GM23338 (cell line): ENCODE measurements at regions not wholly inside any gene's neighbourhood (a gene's known extent, or its start where the extent isn't known, plus 50 kb on each side); places are given as distances from the start of the nearest gene placed in this dataset.

Source experiments
- CREB1 ChIP-seq: fragments of 250-450 bp; sonication (Bioruptor Pico); IDR thresholded peaks from 2 replicates; pipeline ENCODE4 v1.5.0; 2020; ENCODE audit warnings: low read depth, mild to moderate bottlenecking, moderate library complexity
- EZH2 ChIP-seq: fragments of 200-600 bp; sonication (generic); IDR thresholded peaks from one replicate; pipeline ENCODE4 v1.8.0; 2017; ENCODE audit warnings: antibody characterized with exemption, mild to moderate bottlenecking, low read depth; ENCODE audit not compliant: unreplicated experiment
- EZH2phosphoT487 ChIP-seq: fragments of 200-600 bp; sonication (generic); IDR thresholded peaks from one replicate; pipeline ENCODE4 v1.8.1; 2018; ENCODE audit warnings: antibody characterized with exemption; ENCODE audit not compliant: unreplicated experiment
- JUNB ChIP-seq: IDR thresholded peaks from one replicate; pipeline ENCODE4 v1.6.1; 2016; ENCODE audit warnings: antibody characterized with exemption; ENCODE audit not compliant: unreplicated experiment
- POLR2AphosphoS5 ChIP-seq: IDR thresholded peaks from 2 replicates; pipeline ENCODE4 v1.6.1; 2016; ENCODE audit warnings: antibody characterized with exemption, low read depth
- STAT1 ChIP-seq: IDR thresholded peaks from one replicate; pipeline ENCODE4 v1.6.1; 2016; ENCODE audit warnings: antibody characterized with exemption; ENCODE audit not compliant: unreplicated experiment
- ZNF331 ChIP-seq: fragments of 250-450 bp; sonication (Bioruptor Pico); IDR thresholded peaks from 2 replicates; pipeline ENCODE4 v1.5.0; 2020; ENCODE audit warnings: low read depth, mild to moderate bottlenecking, moderate library complexity
- TF ChIP-seq, protein P1 (sequence below), 2 experiments: fragments of 200-600 bp in 1 of 2; sonication (generic) in 1 of 2; conservative IDR thresholded peaks; 2 replicates each; pipeline versions ENCODE4 v1.5.1 to v1.6.1; 2016 to 2017; ENCODE audit warnings: antibody characterized with exemption in 2 of 2, low read depth in 2 of 2, mild to moderate bottlenecking in 2 of 2, moderate library complexity in 1 of 2
- TF ChIP-seq, protein P2 (sequence below): IDR thresholded peaks from one replicate; pipeline ENCODE4 v1.6.1; 2018; ENCODE audit warnings: antibody characterized with exemption; ENCODE audit not compliant: unreplicated experiment
- TF ChIP-seq, protein P3 (sequence below): IDR thresholded peaks from 2 replicates; pipeline ENCODE4 v1.6.1; 2016; ENCODE audit warnings: antibody characterized with exemption

DNA sequence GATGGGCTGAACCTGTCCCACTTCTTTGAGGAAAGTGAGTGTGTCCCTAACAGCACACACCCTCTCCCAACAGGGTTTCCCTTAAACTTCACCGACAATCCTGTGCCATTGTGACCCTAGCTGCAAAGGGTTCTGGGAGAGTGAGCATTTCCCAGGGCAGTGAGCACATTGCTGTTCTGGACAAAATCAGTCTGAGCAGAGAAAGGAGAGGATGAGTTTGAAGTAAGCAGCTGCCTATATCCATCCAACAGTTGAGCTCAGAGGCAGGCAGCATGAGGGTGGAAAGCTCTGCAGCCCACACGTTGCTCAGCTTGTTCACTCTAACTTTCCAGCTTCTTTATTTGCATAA, 296.5 kb upstream of the MAF start:
- TF ChIP-seq POLR2AphosphoS5: no peak
- TF ChIP-seq, protein P1, sequence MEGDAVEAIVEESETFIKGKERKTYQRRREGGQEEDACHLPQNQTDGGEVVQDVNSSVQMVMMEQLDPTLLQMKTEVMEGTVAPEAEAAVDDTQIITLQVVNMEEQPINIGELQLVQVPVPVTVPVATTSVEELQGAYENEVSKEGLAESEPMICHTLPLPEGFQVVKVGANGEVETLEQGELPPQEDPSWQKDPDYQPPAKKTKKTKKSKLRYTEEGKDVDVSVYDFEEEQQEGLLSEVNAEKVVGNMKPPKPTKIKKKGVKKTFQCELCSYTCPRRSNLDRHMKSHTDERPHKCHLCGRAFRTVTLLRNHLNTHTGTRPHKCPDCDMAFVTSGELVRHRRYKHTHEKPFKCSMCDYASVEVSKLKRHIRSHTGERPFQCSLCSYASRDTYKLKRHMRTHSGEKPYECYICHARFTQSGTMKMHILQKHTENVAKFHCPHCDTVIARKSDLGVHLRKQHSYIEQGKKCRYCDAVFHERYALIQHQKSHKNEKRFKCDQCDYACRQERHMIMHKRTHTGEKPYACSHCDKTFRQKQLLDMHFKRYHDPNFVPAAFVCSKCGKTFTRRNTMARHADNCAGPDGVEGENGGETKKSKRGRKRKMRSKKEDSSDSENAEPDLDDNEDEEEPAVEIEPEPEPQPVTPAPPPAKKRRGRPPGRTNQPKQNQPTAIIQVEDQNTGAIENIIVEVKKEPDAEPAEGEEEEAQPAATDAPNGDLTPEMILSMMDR (conservative IDR thresholded peaks at IDR 0.05; ENCODE audit: low read depth in 2 of 2): no peak
- TF ChIP-seq, protein P2, sequence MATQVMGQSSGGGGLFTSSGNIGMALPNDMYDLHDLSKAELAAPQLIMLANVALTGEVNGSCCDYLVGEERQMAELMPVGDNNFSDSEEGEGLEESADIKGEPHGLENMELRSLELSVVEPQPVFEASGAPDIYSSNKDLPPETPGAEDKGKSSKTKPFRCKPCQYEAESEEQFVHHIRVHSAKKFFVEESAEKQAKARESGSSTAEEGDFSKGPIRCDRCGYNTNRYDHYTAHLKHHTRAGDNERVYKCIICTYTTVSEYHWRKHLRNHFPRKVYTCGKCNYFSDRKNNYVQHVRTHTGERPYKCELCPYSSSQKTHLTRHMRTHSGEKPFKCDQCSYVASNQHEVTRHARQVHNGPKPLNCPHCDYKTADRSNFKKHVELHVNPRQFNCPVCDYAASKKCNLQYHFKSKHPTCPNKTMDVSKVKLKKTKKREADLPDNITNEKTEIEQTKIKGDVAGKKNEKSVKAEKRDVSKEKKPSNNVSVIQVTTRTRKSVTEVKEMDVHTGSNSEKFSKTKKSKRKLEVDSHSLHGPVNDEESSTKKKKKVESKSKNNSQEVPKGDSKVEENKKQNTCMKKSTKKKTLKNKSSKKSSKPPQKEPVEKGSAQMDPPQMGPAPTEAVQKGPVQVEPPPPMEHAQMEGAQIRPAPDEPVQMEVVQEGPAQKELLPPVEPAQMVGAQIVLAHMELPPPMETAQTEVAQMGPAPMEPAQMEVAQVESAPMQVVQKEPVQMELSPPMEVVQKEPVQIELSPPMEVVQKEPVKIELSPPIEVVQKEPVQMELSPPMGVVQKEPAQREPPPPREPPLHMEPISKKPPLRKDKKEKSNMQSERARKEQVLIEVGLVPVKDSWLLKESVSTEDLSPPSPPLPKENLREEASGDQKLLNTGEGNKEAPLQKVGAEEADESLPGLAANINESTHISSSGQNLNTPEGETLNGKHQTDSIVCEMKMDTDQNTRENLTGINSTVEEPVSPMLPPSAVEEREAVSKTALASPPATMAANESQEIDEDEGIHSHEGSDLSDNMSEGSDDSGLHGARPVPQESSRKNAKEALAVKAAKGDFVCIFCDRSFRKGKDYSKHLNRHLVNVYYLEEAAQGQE: no peak
- TF ChIP-seq JUNB: no peak
- no peak for TF ChIP-seq EZH2
- no peak for TF ChIP-seq EZH2phosphoT487
- TF ChIP-seq, protein P3, sequence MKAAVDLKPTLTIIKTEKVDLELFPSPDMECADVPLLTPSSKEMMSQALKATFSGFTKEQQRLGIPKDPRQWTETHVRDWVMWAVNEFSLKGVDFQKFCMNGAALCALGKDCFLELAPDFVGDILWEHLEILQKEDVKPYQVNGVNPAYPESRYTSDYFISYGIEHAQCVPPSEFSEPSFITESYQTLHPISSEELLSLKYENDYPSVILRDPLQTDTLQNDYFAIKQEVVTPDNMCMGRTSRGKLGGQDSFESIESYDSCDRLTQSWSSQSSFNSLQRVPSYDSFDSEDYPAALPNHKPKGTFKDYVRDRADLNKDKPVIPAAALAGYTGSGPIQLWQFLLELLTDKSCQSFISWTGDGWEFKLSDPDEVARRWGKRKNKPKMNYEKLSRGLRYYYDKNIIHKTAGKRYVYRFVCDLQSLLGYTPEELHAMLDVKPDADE: no peak
- TF ChIP-seq CREB1 (CRISPR knock-in tag): no peak
- no peak for TF ChIP-seq STAT1
- no peak for TF ChIP-seq ZNF331 (CRISPR knock-in tag)
